ENCODE measurements at regions not wholly inside any gene's neighbourhood (a gene's known extent, or its start where the extent isn't known, plus 50 kb on each side); places are given as distances from the start of the nearest gene placed in this dataset.
"Not testable (repeated sequence)": the region's sequence is repeated elsewhere in the genome, so short reads cannot be mapped to it uniquely, and the experiment has no call there.

GRCh38 chr5:92613546-92613945 lies 967.5 kb downstream of the NR2F1-AS1 start:
- Histone ChIP-seq H4K20me1 (replicated peaks; ENCODE audit: insufficient read depth) (no peaks in the 10 kb centered on the region), H3K36me3 (ENCODE audit: insufficient read depth) (no peaks in the 10 kb centered on the region), H3K79me2 (replicated peaks; ENCODE audit: insufficient read depth) (no peaks in the 10 kb centered on the region), H3K4me3 (no peak overlapping the region), H3F3A (replicated peaks; ENCODE audit: low read depth) (no peaks in the 10 kb centered on the region), H3K9me2 (ENCODE audit: insufficient read depth) (no peaks in the 10 kb centered on the region; the same call in 1 of the 2 replicates), H3K27ac (ENCODE audit: low read depth) (no peak overlapping the region), H3K4me2 (no peak overlapping the region), H3K27me3 (ENCODE audit: insufficient read depth) (no peaks in the 10 kb centered on the region), H2AFZ (peak overlapping the region; percentile 33; the same call in 1 of the 2 replicates), H3K4me1 (ENCODE audit: insufficient read depth) (no peaks in the 10 kb centered on the region)
- Mint-ChIP-seq H3K27me3 (ENCODE audit: insufficient read depth, low read depth, poor library complexity) (no peaks in the 10 kb centered on the region), H3K27ac (no peak overlapping the region), H3K4me1 (no peaks in the 10 kb centered on the region), H3K4me3 (no peak overlapping the region), H3K36me3 (ENCODE audit: low read depth) (no peaks in the 10 kb centered on the region), H3K9me3 (peaks cover 2% of the 10 kb centered on the region; the same call in 1 of the 3 replicates)
- TF ChIP-seq NANOG (IDR thresholded peaks at IDR 0.05; ENCODE audit: borderline replicate concordance) (no peak), ZNF114 (CRISPR knock-in tag; IDR thresholded peaks at IDR 0.05) (no peak), CREB1 (CRISPR knock-in tag; IDR thresholded peaks at IDR 0.05; ENCODE audit: low read depth) (no peak), REST (IDR thresholded peaks at IDR 0.05; ENCODE audit: unreplicated experiment) (no peak)
- no peak for ATAC-seq
- no peak for DNase-seq (ENCODE audit: low spot score)

- not testable (repeated sequence) for H3K36me3 ChIP-seq (ENCODE audit: insufficient read depth); H4K20me1 ChIP-seq (replicated peaks; ENCODE audit: insufficient read depth); DNase-seq (ENCODE audit: low spot score); H3K4me1 ChIP-seq (ENCODE audit: insufficient read depth); H3K27ac Mint-ChIP-seq; H3K4me3 ChIP-seq; H3K27me3 ChIP-seq (ENCODE audit: insufficient read depth); ATAC-seq; H3K4me1 Mint-ChIP-seq; H3K36me3 Mint-ChIP-seq (ENCODE audit: low read depth); H3K4me3 Mint-ChIP-seq; H2AFZ ChIP-seq; H3K27me3 Mint-ChIP-seq (ENCODE audit: insufficient read depth, low read depth, poor library complexity); H3K4me2 ChIP-seq; H3K79me2 ChIP-seq (replicated peaks; ENCODE audit: insufficient read depth); H3F3A ChIP-seq (replicated peaks; ENCODE audit: low read depth); H3K27ac ChIP-seq (ENCODE audit: low read depth); H3K9me3 Mint-ChIP-seq; H3K9me2 ChIP-seq (ENCODE audit: insufficient read depth)
Observed at GRCh38 chr5:92610435-92610834, 970.6 kb downstream of the NR2F1-AS1 start.

GRCh38 chr5:92605591-92605990 lies 975.4 kb downstream of the NR2F1-AS1 start:
- H3K4me1 ChIP-seq (ENCODE audit: insufficient read depth): no peaks in the 10 kb centered on the region
- ATAC-seq (no peak), DNase-seq (ENCODE audit: low spot score) (no peak)
- H3K79me2 ChIP-seq (replicated peaks; ENCODE audit: insufficient read depth): no peaks in the 10 kb centered on the region
- no peaks in the 10 kb centered on the region for H3K36me3 ChIP-seq (ENCODE audit: insufficient read depth)
- no peak overlapping the region for H3K27ac Mint-ChIP-seq
- no peaks in the 10 kb centered on the region; the same call in 2 of the 3 replicates for H3K9me3 Mint-ChIP-seq
- H3K27me3 Mint-ChIP-seq (ENCODE audit: insufficient read depth, low read depth, poor library complexity): no peaks in the 10 kb centered on the region
- TF ChIP-seq POLR2AphosphoS5 (IDR thresholded peaks at IDR 0.05; ENCODE audit: low read depth) (no peak), CTCF (conservative IDR thresholded peaks at IDR 0.05; ENCODE audit: low read depth in 2 of 2) (no peak), EZH2phosphoT487 (IDR thresholded peaks at IDR 0.05; ENCODE audit: unreplicated experiment) (no peak), ZNF114 (CRISPR knock-in tag; IDR thresholded peaks at IDR 0.05) (no peak), ETS1 (IDR thresholded peaks at IDR 0.05) (no peak), REST (IDR thresholded peaks at IDR 0.05; ENCODE audit: unreplicated experiment) (no peak)
- no peak overlapping the region for H3K4me3 ChIP-seq
- no peak overlapping the region for H3K4me3 Mint-ChIP-seq
- no peaks in the 10 kb centered on the region for H3F3A ChIP-seq (replicated peaks; ENCODE audit: low read depth)
- H3K4me1 Mint-ChIP-seq: 0 out of 3 replicates have a peak, but pooled peaks cover 2% of the 10 kb centered on the region
- H4K20me1 ChIP-seq (replicated peaks; ENCODE audit: insufficient read depth): no peaks in the 10 kb centered on the region
- no peak overlapping the region for H3K4me2 ChIP-seq
- no peaks in the 10 kb centered on the region for H3K9me2 ChIP-seq (ENCODE audit: insufficient read depth)
- H3K27ac ChIP-seq (ENCODE audit: low read depth): no peak overlapping the region
- H3K27me3 ChIP-seq (ENCODE audit: insufficient read depth): no peaks in the 10 kb centered on the region
- H3K36me3 Mint-ChIP-seq (ENCODE audit: low read depth): no peaks in the 10 kb centered on the region
- no peak overlapping the region for H2AFZ ChIP-seq

All from GM23338 (cell line).